LNCAP (cell line): ENCODE measurements at regions not wholly inside any gene's neighbourhood (a gene's known extent, or its start where the extent isn't known, plus 50 kb on each side); places are given as distances from the start of the nearest gene placed in this dataset.

ENCODE experiments used
- CTCF ChIP-seq: fragments of 450-650 bp; IDR thresholded peaks from 2 replicates; pipeline ENCODE4 v1.5.1; 2017; ENCODE audit warnings: mild to moderate bottlenecking

GRCh38 chr5:110086658-110087388 lies 397.1 kb downstream of the MAN2A1 start:
- no peak for TF ChIP-seq CTCF

- TF ChIP-seq CTCF = no peak
Observed at GRCh38 chr5:110087829-110088228, 398.1 kb downstream of the MAN2A1 start.

DNA sequence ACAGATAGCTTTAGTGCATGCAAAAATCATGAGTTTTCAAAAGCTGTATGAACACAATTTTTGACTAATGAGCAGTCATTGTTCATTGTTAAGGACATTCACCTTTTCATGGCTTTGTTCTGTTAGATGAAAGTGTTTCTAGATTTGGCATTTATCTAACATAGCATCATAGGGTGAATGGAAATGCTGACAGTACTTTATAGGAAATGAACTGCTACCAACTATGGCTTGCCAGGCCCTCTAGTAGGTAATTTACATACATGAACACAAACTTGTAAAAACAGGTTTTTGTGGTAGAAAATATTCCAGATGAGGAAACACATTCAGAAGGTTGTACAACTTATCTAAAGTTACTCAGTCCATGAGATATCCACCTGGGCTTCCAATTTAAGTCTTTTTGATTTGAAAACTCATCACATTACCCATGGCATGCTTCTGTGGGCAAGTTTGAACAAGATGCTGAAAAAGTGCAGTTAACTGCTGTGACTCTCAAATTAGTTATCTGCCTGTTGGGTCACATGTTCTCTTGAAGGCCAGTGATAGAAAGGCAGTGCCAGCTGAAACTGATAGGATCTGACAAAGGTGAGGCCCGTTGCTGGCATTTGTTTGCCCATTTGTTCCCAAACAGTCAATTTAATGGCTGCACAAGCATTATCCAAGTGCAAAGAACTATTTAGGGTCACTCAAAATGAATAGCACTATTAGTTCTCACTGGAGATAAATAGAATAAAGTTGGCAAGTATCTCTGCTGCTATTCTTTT lies 399.1 kb downstream of the MAN2A1 start:
- no peak for TF ChIP-seq CTCF

GRCh38 chr5:110092955-110093785 lies 403.4 kb downstream of the MAN2A1 start:
- TF ChIP-seq CTCF = no peak

DNA sequence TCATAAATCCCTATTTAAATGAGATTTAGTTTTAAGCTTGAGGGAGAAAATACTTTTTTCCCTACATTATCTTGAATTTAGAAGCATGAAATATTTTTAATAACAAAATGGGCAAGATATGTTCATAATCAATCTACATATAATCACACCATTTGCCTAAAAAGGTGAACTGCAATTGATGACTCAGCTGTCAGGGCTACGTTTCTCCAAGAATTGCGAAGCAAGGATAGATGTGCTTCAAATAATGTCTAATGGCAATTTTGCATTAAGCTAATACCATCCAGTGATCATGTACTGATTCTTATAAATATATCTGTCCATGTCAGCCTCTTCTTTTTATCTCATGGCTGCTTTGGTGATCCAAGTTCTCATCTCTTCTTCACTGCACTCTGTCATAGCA lies 404.4 kb downstream of the MAN2A1 start:
- TF ChIP-seq CTCF = no peak

GRCh38 chr5:110094548-110094947 lies 404.8 kb downstream of the MAN2A1 start:
- no peak for TF ChIP-seq CTCF

DNA sequence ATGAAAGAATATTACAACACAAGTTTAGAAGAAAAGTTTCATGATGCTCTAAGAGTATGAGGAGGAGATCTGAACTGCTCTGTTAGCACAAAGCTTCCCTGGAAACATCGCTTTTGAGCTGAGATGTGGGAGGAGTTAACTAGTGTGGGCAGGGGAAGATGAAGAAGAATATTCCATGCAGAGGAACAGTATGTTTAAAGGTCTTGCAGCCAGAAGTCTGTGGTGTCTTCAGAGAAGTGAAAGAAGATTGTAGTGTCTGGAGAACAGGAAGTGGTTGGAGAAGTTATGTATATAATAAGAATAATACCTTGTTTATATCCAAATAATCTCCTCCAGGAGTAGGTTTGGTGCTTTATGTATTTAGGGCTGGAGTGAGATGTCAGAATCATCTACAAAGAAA lies 406.7 kb downstream of the MAN2A1 start:
- TF ChIP-seq CTCF = no peak
